ENCODE measurements at regions not wholly inside any gene's neighbourhood (a gene's known extent, or its start where the extent isn't known, plus 50 kb on each side); places are given as distances from the start of the nearest gene placed in this dataset.

DNA sequence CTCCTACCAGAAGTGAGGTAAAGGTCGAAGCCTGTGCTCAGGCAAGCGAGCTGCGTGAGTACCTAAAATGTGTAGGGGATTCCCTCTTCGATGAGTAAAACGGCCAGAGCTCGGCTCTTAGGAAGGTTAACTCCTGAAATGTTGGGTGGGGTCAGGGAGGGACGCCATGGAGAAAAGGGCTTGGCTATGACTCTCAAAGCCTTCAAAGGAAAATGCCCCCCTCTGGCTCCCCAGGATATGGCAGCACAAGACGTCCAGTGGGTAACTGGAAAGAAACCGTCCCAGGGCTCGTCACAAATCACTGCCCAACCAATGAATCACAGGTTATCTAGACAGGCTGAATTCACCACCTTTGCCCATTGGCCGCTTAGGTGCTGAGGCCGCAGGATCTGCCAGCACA, 58.0 kb downstream of the CALML3 start (continued):
- TF ChIP-seq REST (IDR thresholded peaks at IDR 0.05; ENCODE audit: borderline replicate concordance) (peak; percentile 45; the same call in 1 of the 2 replicates), REST (CRISPR knock-in tag; IDR thresholded peaks at IDR 0.05; ENCODE audit: low read depth) (no peak), CREM (IDR thresholded peaks at IDR 0.05; ENCODE audit: low read depth) (0 out of 2 replicates have a peak, but pooled peaks have one; percentile 11), ARNT (IDR thresholded peaks at IDR 0.05) (no peak), MCM2 (IDR thresholded peaks at IDR 0.05; ENCODE audit: low read depth) (no peak), NFATC3 (IDR thresholded peaks at IDR 0.05) (no peak), NR2C2 (CRISPR knock-in tag; IDR thresholded peaks at IDR 0.05) (no peak), NR2C2 (tag; IDR thresholded peaks at IDR 0.05) (no peak), SIN3B (IDR thresholded peaks at IDR 0.05; ENCODE audit: low read depth) (no peak), SNIP1 (IDR thresholded peaks at IDR 0.05; ENCODE audit: low read depth) (no peak), FOXJ2 (tag; IDR thresholded peaks at IDR 0.05) (no peak), CXXC5 (CRISPR knock-in tag; IDR thresholded peaks at IDR 0.05) (0 out of 2 replicates have a peak, but pooled peaks have one; percentile 36), ZNF830 (CRISPR knock-in tag; IDR thresholded peaks at IDR 0.05) (no peak), HCFC1 (IDR thresholded peaks at IDR 0.05; ENCODE audit: low read depth, low read length) (no peak)
- TF ChIP-seq, protein P1, sequence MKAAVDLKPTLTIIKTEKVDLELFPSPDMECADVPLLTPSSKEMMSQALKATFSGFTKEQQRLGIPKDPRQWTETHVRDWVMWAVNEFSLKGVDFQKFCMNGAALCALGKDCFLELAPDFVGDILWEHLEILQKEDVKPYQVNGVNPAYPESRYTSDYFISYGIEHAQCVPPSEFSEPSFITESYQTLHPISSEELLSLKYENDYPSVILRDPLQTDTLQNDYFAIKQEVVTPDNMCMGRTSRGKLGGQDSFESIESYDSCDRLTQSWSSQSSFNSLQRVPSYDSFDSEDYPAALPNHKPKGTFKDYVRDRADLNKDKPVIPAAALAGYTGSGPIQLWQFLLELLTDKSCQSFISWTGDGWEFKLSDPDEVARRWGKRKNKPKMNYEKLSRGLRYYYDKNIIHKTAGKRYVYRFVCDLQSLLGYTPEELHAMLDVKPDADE (conservative IDR thresholded peaks at IDR 0.05; ENCODE audit: control insufficient read depth, low read depth, low read length): no peak
- TF ChIP-seq, protein P2, sequence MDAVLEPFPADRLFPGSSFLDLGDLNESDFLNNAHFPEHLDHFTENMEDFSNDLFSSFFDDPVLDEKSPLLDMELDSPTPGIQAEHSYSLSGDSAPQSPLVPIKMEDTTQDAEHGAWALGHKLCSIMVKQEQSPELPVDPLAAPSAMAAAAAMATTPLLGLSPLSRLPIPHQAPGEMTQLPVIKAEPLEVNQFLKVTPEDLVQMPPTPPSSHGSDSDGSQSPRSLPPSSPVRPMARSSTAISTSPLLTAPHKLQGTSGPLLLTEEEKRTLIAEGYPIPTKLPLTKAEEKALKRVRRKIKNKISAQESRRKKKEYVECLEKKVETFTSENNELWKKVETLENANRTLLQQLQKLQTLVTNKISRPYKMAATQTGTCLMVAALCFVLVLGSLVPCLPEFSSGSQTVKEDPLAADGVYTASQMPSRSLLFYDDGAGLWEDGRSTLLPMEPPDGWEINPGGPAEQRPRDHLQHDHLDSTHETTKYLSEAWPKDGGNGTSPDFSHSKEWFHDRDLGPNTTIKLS (IDR thresholded peaks at IDR 0.05; ENCODE audit: borderline replicate concordance, low read depth): no peak
- TF ChIP-seq, protein P3, sequence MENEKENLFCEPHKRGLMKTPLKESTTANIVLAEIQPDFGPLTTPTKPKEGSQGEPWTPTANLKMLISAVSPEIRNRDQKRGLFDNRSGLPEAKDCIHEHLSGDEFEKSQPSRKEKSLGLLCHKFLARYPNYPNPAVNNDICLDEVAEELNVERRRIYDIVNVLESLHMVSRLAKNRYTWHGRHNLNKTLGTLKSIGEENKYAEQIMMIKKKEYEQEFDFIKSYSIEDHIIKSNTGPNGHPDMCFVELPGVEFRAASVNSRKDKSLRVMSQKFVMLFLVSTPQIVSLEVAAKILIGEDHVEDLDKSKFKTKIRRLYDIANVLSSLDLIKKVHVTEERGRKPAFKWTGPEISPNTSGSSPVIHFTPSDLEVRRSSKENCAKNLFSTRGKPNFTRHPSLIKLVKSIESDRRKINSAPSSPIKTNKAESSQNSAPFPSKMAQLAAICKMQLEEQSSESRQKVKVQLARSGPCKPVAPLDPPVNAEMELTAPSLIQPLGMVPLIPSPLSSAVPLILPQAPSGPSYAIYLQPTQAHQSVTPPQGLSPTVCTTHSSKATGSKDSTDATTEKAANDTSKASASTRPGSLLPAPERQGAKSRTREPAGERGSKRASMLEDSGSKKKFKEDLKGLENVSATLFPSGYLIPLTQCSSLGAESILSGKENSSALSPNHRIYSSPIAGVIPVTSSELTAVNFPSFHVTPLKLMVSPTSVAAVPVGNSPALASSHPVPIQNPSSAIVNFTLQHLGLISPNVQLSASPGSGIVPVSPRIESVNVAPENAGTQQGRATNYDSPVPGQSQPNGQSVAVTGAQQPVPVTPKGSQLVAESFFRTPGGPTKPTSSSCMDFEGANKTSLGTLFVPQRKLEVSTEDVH (IDR thresholded peaks at IDR 0.05; ENCODE audit: low read depth, partially characterized antibody): no peak

All from K562 (cell line).